B cell (primary cell): ENCODE measurements at regions not wholly inside any gene's neighbourhood (a gene's known extent, or its start where the extent isn't known, plus 50 kb on each side); places are given as distances from the start of the nearest gene placed in this dataset.

Experiments used
- EZH2 ChIP-seq: IDR thresholded peaks from 2 replicates; pipeline ENCODE4 v1.6.1; 2012; ENCODE audit warnings: borderline replicate concordance, low read depth, mild to moderate bottlenecking, moderate library complexity, low read length; ENCODE audit not compliant: insufficient read depth, poor library complexity, severe bottlenecking
- TF ChIP-seq, protein P1 (sequence below): fragments of 200-600 bp; IDR thresholded peaks from one replicate; pipeline ENCODE4 v1.8.0; 2022; ENCODE audit warnings: antibody characterized with exemption, mild to moderate bottlenecking

DNA sequence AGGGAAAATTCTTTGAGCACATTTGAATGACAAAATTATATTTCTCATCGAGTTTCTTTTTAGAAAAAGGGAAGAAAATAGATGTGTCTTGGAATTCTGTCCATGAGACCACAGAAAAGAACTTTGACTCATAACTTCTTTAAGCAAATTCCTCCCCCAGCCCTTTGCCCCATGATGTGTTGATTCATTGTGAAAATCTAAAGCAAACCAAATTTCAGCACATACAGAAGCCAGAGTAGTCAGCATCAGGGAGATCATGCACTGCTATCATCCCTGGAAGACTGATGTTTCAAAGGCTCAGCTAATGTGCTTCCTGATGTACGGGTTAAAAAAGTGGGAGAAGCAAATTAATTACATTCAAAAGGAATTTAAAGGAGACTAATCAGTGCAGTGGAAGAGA is 159.7 kb downstream of the FAT3 start:
- TF ChIP-seq, protein P1, sequence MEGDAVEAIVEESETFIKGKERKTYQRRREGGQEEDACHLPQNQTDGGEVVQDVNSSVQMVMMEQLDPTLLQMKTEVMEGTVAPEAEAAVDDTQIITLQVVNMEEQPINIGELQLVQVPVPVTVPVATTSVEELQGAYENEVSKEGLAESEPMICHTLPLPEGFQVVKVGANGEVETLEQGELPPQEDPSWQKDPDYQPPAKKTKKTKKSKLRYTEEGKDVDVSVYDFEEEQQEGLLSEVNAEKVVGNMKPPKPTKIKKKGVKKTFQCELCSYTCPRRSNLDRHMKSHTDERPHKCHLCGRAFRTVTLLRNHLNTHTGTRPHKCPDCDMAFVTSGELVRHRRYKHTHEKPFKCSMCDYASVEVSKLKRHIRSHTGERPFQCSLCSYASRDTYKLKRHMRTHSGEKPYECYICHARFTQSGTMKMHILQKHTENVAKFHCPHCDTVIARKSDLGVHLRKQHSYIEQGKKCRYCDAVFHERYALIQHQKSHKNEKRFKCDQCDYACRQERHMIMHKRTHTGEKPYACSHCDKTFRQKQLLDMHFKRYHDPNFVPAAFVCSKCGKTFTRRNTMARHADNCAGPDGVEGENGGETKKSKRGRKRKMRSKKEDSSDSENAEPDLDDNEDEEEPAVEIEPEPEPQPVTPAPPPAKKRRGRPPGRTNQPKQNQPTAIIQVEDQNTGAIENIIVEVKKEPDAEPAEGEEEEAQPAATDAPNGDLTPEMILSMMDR: no peak
- TF ChIP-seq EZH2: no peak
